ENCODE measurements at regions not wholly inside any gene's neighbourhood (a gene's known extent, or its start where the extent isn't known, plus 50 kb on each side); places are given as distances from the start of the nearest gene placed in this dataset.

DNA sequence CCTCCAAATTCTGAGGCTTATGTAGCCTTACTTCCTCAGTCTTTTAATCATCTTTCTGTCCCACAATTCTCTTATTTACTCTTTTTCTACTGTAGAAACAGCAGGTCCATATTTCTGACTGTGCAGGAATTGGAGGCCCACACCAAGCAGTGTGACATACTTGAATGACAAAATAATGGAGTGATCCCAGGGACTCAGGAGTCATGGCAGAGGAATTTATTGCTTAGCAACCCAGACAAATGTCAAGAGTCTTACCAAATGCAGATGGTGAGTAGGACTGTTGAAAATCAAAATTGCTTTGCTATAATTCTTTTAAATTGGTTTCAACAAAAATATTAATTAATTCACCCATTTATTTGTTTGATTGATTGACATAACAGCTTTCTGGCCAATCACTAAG is 59.9 kb downstream of the HTR1B start:
- DNase-seq: no peak

DNA sequence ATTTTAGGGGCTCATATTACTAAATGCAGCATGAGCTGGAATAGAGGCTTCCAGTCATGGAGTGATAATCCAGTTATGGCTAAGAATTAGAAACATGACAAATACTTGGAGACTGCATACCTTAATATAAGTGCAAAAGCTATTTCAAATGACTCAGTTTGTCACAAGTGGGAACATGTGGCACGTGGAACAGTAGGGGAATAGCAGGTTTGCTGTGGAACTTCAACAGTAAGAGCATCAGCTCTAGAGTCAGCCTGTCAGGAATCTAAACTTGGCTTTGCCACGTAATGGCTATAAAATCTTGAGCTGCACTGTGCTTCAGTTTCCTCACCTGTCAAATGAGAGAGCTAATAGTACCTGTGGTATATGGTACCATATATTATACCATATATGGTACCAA is 62.1 kb downstream of the HTR1B start:
- DNase-seq: no peak

DNA sequence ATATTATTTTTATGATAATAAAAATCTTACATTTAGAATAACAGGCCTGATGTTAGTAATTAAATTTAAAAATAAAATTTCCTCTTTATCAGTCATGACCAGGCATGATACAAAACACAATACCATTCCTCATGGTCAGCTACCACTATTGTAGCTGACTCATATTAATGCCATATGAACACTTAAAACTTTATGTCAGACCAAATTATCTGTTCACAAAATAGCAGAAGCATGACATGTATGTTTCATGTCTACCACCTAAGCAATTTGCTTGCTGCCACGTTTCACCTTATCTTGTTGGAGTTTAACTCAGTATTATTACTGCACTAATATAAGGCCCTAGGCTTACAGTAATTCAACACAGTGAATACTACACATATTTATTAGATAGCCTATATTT is 65.7 kb downstream of the HTR1B start:
- no peak for DNase-seq

DNA sequence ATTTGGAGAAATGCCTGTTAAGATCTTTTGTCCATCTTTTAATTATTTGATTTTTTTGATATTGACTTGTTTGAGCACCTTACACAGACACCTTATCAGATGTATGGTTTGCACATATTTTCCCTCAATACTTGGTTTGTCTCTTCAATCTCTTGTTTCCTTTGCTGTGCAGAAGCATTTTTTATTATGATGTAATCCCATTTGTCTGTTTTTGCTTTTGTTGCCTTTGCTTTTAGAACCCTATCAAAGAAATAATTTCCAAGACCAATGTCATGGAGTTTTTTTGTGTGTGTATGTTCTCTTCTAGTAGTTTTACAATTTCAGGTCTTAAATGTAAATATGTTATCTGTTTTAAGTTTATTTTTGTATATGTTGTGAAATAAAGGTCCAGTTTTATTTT is 73.9 kb downstream of the HTR1B start:
- DNase-seq: no peak

DNA sequence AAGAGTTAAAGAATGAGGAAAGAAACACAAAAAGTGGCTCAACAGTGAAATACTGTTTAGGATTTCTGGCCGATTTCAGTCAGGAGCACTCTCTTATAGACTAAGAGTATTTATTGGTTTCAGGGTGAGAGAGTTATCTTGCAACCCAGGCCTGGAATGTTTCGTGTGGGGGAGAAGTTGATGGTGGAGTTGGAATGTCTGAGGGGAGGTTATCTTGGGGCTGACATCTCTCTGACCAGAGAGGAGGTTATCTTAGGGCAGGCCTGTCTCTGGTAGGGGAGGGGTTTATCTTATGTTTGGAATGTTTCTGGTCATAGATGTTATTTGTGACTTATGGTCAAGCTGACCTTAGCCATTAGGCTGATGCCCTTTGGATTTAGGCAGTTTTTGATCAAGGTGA is 80.3 kb downstream of the HTR1B start:
- no peak for DNase-seq

DNA sequence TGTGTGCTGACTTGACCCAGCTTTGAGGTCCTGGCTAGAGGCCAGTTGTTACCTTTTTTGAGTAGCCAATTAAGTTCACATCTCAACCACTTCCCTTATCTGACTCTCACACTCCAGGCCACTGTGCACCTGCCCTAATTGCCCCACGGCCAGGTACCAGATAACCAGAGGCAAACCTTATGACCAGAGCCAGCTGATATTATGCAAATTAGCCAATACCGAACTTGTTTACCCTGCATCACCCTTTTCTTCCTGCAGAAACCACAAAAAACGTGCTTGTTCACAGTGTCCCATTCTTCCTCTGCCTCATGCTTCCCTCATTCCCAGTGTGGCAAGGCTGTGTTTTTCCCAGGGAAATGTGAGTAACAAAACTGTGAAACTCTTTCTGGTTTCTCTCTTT is 89.3 kb downstream of the HTR1B start:
- peak; percentile 7 for DNase-seq

DNA sequence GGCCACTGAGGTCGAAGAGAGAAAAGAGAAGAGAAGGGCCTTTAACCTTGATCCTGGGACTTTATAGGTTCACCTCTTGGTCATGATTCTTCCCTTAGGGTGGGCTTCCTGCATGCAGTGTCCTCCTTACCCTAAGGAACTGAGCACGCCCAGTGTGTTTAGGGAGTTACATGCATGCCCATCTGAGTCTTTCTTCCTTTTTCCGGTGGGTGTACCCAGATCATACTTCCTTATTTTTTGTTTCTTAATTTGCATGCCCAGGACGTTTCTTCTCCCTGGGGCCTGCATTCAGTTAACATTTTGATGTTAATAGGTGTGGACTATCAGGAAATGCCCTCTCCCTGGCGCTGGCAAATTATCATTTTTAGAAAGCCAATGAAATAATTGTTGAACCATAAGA is 91.5 kb downstream of the HTR1B start:
- no peak for DNase-seq

DNA sequence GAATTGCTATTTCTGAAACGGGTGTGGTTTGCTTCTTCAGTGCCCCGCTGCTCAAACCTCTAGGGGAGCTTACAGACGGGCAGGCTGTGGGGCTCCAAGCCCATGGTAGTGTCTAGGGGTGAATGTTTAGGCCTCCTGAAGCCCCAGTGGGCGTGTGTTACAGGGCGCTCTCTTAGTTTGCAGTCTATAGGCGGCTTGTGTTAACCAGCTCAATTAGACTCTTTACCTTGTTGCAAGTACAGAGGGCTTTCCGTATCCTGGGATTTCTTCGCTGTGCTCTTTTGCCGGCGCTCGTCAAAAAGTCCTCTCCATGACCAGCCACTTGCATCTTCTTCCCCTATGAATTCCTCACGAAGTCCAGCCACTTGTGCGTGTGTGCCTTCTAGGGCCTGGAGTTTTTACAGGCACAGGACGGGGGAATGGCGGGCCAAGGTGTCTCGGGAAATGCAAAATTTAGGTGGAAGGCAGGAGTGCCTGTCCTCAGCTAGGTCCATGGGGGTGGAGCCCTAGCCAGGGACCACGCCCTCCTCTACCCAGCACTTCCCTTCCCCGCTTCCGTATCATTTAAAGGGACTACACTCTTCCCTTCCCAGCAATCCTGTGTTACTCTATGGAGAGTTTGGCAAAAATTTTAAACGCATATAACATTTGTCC is 94.5 kb downstream of the HTR1B start:
- no peak for DNase-seq

DNA sequence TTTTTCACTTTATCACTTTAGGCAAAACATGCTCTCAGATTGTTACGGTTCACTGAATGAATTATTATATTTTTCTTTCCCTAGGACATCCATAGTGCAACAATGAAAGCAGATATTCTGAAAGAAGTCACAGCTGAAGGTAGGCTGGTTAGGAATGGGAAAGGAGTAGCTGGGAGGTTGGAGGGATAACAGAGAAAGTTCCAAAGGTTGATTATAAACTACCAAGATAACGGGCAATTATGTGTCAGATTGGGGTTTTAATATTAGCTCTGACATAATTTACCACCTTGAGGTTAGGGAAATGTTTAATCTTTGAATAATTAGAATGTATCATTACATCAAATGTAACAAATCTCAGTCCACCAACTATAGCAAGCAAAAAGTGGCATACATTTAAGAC is 96.5 kb downstream of the HTR1B start:
- no peak for DNase-seq

DNA sequence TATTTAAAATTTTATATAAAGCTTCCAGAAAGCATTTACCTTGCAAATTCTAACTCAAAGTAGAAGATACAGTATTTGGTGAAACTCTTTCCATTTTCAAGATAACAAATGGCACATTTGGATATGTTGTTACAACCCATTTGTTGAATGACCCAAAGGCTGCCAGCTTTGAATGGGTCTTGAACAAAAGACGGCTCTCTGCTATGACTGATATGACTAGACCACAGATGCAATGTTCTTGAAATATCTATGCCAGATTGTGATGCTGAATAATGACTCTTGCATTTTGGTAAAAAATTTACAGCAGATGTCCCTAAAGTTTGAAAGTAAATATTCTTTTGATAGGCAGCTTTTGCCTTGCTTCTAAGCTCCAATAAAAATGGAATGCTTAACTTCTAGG is 99.6 kb downstream of the HTR1B start:
- no peak for DNase-seq

DNA sequence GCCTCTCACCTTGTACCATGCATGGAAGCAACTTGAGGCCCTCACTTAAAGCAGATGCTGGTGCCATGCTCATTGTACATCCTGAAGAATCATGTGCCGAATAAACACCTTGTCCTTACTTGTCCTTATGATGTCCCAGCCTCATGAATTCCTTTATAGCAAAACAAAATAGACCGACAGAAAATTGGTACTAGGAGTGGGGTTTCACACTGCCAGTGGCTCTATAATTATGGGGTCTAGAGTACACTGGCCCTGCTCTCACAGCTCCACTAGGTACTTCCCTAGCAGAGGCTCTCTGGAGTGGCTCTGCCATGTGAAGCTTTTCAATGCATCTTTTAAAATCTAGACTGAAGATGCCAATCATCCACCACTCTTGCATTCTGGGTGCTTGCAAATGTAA is 101.2 kb downstream of the HTR1B start:
- DNase-seq: no peak

DNA sequence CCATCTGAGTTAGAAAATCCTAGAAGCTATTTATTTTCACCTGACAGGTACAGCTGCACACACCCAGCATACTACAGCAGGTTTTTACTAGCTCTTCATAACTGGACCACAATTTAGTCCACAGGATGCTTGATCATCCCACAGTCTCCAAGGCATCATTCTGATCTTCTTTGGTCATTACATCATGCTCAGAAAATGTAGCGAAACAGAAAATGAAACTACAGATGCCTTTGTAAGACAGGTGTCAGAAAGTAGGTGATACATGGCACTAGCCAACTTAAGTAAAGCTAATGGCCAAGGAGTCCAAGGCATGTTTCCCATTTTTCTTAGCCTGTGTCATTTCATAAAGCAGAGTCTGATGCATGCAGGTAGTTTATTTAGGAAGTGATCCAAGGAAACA is 102.3 kb downstream of the HTR1B start:
- DNase-seq: no peak

DNA sequence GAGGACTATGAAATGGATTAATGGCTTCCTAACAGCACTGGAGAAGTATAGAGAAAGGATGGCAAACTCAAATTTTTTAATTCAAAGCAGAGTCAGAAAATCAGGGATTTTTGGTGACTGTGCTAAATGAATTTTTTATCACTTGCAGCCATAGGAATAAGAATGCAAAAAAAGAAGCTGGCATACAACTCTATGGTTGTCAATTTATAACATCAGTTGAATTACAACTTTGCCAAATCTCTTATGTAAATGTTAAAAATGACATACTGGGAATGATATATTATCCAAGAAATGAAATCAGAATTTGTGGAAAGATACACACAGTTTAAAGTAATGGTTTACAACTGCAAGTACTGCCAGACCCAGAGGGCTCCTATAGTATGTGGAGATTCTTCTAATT is 106.5 kb downstream of the HTR1B start:
- no peak for DNase-seq

DNA sequence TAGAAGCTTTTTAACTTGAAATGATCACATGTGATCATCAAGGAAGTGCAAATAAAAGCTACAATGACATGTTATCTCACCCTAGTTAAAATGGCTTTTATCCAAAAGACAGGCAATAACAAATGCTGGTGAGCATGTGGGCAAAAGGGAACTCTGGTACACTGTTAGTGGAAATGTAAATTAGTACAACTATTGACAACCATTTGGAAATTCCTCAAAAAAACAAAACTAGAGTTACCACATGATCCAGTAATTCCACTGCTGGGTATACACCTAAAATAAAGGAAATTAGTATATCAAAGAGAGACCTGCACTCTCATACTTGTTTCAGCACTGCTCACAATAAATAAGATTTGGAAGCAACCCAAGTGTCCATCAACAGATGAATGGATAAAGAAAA is 108.7 kb downstream of the HTR1B start:
- DNase-seq: no peak

DNA sequence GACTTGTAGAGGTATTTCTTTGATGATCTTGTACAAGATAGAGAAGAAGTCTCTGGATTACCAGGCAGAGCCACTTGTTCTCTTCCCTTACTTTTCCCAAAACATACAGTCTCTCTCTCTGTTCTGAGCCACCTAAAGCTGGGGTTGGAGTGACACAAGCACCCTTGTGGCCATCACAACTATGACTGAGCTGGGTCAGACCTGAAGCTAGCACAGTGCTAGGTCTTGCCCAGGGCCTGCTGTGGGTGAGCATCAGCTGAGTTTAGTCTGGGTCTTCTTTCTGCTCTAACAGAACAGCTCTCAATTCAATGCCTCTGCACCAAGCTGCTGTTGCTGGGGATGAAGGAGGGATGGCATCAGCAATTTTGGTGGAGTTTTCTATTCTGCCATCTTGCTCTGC is 110.2 kb downstream of the HTR1B start:
- DNase-seq: no peak

DNA sequence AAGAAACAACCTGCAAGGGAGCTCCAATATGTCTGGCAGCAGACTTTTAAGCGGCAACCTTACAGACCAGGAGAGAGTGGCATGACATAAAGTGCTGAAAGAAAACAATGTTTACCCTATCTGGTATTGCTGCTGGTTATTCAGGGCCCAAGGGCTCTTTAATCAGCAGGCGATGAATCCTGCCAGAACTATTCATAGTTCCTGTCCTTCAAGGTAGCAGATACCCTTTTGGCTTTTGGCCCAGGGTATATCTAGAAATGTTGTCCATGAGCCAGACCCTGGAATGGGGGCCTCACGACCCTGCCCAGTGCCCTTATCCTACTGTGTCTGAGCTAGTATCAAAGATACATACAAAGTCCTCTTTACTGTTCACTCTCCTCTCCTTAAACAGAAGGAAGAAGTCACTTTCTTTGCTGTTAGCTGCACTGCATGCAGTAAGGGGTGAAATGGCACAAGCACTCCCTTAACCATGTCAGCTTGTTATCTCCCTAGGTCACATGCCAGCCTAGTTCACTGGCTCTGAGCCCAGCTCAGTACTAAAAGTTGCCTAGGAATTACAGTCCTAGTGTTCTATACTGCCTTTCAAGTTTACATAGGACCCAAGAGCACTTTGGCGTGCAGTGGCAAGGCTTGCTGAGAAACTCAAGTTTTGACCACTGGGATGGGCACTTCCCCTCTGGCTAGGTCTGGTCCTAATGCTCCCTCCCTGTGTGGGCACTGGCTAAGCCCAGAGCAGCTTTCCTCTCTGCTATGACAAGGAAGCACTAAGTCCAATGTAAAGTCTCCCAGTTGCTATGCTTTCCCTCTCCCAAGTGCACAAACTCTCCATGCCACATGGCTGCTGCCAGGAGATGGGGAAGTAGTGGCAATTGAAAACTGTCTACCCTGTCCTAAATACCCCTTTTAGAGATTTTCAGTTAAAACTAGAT is 122.0 kb downstream of the HTR1B start:
- DNase-seq: no peak

DNA sequence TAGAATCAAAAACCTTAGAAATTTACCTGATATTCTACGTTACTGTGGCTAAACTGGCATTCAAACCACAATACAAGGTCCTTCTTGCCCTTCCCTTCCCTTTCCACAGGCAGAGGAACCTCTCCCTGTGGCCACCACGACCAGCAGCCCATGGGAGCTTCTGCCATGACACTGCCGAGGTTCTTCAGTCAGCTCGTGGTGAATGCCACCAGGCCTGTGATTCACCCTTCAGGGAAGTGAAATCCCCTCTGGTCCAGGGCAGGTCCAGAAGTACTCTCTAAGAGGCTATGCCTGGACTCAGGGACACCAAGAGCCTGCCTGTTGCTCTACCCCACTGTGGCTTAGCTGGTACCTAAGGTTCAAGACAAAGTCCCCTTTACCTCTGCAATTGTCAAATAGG is 123.0 kb downstream of the HTR1B start:
- no peak for DNase-seq

DNA sequence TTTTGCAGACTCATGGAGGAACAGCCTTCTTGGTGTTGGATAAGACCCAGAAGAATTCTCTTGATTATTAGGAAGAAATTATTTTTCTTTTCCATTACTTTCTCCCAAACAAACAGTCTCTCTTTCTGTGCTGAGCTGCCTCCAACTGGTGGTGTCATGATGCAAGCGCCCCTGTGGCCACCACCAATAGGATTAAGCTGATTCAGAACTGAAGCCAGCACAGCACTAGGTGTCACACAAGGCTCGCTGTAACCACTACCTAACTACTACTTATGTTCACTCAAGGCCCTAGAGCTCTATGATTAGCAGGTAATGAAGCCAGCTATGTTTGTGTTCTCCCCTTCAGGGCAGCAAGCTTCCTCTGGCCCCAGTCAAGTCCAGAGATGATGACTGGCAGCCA is 123.4 kb downstream of the HTR1B start:
- no peak for DNase-seq

DNA sequence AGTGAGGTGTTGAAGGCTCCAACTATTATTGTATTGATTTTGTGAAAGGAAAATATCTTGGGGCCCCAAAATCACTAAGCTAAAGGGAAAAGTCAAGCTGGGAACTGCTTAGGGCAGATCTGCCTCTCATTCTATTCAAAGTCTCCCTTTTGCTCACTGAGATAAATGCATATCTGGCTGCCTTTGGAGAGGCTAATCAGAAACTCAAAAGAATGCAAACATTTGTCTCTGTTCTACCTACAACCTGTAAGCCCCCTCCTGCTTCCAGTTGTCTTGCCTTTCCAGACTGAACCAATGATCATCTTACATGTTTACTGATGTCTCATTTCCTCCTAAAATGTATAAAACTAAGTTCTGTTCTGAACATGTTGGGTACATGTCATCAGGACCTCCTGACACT is 125.9 kb downstream of the HTR1B start:
- DNase-seq: no peak

DNA sequence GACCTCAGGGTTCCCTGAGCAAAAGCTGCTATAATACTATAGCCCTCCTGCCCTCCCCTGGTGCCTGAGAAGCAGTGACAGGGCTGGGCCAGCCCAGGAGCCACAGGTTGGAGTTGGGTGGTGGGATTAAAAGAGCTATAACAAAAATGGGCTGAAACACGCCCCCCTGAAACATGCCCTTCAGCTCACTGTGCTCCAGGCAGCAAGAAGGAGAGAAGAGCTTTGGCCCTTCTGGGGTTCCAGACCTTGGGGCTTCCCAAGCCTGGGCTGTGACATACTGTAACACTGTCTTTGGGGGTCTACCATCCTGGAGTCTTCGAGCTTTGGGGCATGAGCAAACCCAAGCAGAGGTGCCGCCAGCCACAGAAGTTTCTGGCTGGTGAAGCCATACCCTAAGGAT is 129.2 kb downstream of the HTR1B start:
- DNase-seq: no peak

DNA sequence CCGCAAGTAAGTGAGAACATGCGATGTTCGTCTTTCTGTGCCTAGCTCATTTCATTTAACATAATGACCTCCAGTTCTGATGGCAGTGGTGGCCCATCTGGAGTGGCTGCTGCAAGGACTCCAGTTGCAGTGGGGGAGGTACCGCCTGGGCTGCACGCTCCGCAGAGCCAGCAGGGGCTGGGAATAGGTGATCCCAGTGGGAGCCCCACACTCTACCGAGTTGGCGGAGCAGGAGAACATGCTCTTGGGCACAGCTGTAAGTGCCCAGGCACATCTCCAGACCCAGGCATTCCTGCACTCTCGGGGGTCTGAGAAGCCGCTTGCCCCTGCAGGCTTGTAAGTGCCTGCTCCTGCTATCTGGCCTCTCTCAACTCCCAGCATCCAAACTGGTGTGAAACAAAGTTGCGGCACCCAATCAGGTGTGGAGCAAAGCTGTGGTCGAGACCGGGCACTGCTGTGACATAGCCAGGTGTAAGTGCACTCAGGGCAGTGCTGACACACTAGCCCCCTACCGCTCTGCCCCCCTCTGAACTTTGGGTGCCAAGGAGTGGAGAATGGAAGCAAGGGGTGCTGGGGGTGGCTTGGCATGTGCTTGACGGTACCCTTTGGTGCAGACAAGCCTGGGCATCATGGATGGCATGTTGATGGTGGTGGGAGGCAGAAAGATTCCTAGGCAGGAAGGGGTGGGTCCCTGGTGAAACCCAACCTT is 130.2 kb downstream of the HTR1B start:
- no peak for DNase-seq

DNA sequence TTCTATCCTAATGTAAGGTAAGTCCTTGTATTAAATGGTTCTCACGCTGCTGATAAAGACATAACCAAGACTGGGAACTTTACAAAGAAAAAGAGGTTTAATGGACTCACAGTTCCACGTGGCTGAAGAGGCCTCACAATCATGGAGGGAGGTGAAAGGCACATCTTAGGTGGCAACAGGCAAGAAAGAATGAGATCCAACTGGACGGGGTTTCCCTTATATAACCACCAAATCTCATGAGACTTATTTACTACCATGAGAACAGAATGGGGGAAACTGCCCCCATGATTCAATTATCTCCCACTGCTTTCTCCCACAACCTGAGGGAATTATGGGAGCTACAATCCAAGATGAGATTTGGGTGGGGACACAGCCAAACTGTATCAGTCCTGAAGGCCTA is 136.6 kb downstream of the HTR1B start:
- no peak for DNase-seq

DNA sequence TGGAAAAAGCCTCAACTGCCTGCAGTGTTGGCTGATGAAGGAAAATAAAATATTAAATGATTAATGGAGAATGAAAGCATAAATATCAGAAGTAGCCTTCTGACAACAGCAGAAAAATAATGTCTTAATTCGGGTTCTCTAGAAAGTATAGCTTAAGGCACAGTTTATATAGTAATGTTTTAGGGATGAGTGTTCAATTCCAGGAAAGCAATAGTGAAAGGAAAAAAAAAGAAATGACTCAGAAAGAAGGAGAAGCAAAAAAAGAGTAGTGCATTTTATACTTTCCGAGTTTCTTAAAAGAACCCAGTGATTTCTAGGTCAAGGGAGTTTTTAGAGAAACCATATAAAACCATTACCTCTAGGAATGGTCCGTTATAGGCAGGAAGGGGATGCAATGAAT is 137.3 kb downstream of the HTR1B start:
- DNase-seq: no peak

DNA sequence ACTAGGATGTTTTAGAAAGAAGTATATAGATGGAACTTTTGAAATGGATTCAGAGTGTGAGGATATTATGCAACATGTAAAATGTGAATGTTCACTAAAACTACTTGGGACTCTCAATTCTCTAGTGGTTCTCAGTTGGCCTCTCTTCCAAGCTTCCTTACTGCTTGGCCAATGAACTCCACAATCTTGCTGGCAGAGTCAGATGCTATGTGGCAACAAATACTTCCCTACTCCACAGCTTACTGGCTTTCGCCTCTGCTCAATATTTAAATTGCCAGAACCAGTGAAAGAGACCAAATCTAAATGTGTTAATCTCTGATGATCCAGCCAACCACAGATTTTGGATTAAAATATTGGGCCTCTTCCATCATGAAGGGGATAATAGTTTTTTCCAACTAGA is 138.4 kb downstream of the HTR1B start:
- DNase-seq: no peak
